GM12891 (cell line): ENCODE measurements at regions not wholly inside any gene's neighbourhood (a gene's known extent, or its start where the extent isn't known, plus 50 kb on each side); places are given as distances from the start of the nearest gene placed in this dataset.

Experiments
- PAX5 ChIP-seq: IDR thresholded peaks from 2 replicates; pipeline ENCODE4 v1.6.1; 2011; ENCODE audit warnings: low read length, moderate library complexity, mild to moderate bottlenecking; ENCODE audit not compliant: insufficient read depth, severe bottlenecking
- POLR2A ChIP-seq: IDR thresholded peaks from 2 replicates; pipeline ENCODE4 v1.6.1; 2011; ENCODE audit warnings: low read depth, low read length, control low read depth

DNA sequence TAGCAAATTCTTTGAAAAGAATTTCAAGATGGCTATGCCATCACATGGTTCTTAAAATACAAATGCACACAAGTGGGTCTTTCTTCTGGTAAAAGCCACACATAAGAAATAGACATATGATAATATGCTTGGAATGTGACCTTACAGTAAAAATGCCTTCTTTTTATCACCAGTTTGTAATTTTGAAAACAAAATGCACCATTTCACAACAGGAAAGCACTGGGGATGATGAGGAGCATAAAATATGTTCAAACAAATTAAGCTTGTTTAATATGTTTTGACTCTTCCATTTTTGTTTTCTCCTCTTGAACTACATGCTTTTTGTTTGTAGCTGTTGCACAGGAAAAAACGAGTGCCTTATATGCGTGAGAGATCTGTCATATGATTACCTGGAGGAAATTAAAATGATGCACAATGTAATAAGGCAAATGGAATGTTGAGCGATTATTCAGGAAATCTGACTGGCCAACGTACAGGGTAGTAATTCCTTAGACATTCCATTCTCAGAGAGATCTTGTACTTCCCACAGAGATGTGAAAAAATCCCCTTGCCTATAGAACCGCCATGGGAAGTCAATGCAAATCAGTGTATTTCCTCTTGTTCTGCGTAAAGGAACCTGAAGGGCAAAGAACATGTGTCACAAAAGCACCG lies 911.6 kb downstream of the TFAP2A start:
- TF ChIP-seq POLR2A (no peak), PAX5 (no peak)
